ENCODE measurements at regions not wholly inside any gene's neighbourhood (a gene's known extent, or its start where the extent isn't known, plus 50 kb on each side); places are given as distances from the start of the nearest gene placed in this dataset.
"Not testable (repeated sequence)": the region's sequence is repeated elsewhere in the genome, so short reads cannot be mapped to it uniquely, and the experiment has no call there.

DNA sequence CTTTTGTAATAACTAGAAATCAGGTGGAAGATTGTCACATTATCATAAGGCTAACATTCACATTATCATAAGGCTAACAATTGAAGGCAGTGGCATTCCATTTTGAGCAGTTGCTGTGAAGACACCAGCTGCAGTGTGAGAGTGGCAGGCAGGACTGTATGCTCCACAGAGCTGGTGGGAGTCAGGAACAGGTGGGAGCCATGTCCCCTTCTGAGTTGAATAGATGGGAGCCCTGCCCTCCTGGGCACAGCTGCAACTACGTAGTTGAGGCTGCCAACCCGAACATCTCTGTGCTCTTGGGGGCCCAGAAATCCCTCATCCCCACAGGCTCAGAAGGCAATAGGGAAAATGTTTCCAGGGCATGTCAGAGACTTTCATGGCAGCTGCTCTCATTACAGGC, 1627.6 kb downstream of the SI start:
- no peak for DNase-seq (ENCODE audit: low read depth)

- DNase-seq (ENCODE audit: low read depth), result no peak
Observed at GRCh38 chr3:163438760-163439159, 1639.5 kb downstream of the SI start.

GRCh38 chr3:163422671-163423070, 1655.6 kb downstream of the SI start:
- DNase-seq (ENCODE audit: low read depth), result no peak

DNA sequence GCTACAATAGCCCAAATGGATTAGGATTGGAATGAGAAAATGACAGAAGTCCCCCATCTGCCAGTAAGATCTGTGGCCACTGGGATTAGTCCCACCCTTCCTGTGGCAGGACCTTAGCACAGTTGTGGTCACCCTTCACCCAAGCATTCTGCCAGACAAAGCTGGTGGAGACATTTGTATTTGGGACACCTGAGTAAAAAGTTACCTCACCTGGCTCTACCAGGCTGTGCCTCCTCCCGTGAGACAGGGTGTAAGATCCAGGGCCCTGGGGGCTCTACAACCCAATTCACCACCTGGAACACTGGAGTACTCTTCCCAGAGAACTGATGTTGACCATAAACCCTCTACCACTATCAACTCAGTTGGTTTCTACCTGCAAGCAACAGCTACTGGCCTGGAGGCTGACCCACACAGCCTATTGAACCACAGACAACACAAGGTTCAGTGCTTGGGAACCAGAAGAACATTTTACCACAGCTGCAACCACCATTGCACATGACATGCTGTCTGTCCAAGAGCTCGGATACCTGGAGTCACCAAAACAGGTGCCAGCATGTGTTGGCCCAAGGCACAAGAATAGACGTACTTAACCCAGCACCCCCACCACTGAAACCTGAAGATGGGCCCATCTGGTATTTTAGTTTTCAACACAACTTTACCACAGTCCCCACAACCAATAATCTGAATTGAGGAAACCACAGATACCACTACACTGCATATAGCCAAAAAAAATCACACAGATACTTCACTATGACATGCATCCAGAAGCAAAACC, 1686.7 kb downstream of the SI start:
- DNase-seq (ENCODE audit: low read depth), result no peak

- DNase-seq (ENCODE audit: low read depth), result no peak
Observed at GRCh38 chr3:163384383-163384782, 1693.9 kb downstream of the SI start.

DNA sequence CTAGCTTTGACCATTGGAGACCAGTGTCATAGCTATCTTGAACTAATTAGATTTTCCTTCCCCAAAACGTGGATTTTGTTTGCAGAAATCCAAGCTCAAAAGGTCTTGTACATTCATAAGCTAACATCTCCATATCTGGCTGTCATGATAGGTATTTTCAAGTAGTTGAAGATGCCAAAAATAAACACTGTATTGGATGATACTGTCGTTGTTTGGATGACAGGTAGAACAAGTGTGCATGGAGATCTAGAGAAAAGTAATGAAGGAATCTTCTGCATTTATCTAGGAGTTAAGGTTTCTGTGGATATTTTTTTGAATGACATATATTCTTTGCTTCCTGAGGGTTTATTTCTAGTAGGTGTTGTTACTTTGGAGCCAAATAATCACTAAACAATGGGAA, 1696.1 kb downstream of the SI start:
- no peak for DNase-seq (ENCODE audit: low read depth)

DNA sequence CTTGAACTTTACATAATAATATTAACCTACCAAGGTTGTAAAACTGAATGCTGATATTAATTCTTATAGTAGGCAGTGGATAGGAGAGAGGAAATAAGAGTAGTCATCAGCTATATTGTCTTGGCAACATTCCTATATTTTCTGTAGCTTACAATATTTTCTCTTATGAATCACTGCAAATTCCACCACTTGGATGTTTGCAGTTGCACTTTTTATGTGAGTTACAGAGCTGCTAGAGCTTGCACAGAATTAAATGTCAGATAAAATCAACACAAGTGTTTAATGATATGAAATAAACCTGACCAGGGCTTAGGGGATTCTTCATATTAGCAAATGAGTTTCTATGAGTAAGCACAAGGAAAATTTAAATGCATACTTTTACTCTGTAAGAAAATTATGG, 1710.1 kb downstream of the SI start:
- DNase-seq (ENCODE audit: low read depth), result no peak

DNA sequence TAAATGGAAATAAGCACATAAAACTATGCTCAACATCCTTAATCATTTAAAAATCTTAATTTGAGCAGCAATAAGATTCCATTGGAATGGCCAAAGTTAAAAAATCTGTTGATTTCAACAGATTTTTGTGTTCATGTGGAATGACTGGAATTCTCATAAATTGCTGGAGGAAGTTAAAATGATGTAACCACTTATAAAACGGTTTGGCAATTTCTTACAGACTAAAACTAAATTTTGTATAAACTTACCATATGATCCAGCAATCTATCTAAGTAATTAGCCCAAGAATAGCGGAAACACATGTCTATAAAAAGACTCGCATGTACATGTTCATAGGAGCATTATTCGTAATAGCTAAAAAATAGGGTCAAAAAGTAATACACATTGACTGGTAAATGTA, 1713.6 kb downstream of the SI start:
- DNase-seq (ENCODE audit: low read depth), result no peak

DNA sequence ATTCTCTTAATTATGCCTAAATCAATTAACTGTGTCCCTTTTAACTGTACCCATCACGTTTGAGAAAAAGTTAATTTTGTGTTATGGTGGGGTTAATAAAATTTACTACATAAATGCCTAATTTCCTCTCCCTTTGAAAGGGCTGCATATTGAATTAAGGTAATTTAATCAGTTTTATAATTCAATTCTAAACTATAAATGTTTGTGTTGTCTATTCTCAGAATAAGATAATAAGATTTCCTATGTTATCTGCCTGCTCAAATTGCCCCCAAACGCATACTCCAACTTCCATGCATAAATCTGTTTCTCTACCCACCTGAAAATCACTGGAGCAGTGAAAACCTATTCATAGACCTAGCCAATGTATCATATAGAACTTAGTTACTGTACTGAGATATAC, 1716.1 kb downstream of the SI start:
- no peak for DNase-seq (ENCODE audit: low read depth)

DNA sequence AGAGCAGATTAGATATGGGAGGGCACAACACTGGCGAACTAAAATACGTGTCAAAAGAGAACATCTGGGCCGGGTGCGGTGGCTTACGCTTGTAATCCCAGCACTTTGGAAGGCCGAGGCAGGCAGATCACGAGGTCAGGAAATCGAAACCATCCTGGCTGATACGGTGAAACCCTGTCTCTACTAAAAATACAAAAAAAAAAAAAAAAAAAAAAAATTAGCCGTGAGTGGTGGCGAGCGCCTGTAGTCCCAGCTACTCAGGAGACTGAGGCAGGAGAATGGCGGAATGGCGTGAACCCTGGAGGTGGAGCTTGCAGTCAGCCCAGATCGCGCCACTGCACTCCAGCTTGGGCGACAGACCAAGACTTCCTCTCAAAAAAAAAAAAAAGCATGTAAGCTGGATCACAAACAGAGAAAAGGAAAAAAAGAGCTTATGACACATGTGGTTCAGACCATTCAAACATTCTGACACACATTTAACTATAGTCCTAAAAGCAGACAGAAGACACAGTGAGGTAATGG, 1716.9 kb downstream of the SI start:
- DNase-seq (ENCODE audit: low read depth), result not testable (repeated sequence)

DNA sequence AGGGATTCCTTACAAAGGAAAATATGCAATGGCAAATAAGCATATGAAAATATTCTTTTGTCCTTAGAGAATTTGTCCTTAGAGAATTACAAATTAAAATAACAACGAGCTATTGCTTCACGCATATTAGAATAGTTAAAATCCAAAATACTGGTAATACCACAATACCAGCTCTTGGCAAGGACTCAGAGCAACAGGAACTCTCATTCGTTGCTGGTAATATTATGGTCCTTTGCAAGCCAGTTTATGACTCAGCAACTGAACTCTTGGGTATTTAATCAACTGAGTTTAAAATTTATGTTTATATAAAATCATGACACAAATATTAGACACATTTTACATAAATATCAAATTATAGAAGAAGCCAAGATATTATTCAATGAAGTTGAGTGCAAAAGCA, 1730.4 kb downstream of the SI start:
- DNase-seq (ENCODE audit: low read depth), result no peak

GRCh38 chr3:163335429-163335828, 1742.9 kb downstream of the SI start:
- DNase-seq (ENCODE audit: low read depth), result no peak

DNA sequence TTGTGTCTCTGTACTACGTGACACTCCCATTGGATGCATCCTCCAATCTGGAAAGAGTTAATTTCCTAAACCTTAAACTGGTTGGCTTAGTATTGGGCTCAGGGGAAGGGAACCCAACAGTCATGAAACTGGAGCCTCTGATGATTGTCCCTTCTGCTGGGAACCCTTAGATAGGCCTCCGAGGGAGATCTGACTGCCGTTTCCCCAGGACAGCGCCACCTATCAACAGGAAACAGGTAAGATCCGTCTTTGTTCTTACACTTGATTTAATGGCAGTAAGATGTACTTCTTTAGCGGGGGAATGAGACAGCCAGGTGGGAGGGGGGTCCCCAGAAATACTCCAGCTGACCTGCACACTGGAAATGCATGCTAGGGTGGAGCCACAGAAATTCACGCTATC, 1749.6 kb downstream of the SI start:
- DNase-seq (ENCODE audit: low read depth), result no peak

DNA sequence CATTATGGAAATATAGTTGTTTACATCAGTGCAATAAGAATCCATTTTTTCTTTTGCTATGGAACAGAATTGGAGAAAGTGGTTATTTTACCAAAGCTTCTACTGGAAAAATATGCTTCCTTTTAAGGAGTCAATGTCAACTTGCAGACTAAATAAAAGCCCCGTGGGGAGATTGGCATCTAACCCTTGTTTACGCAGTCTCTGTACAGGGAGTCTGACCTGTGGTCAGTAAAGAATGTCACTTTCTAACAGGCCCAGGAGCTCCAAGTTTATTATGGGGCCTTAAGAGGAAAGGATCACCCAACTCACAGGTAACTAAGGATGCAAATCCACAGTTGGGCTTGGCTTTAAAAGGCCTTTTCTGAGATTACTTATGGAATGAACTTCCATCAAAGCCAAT, 1751.2 kb downstream of the SI start:
- DNase-seq (ENCODE audit: low read depth), result no peak

- no peak for DNase-seq (ENCODE audit: low read depth)
Observed at GRCh38 chr3:163315786-163316185, 1762.5 kb downstream of the SI start.

DNA sequence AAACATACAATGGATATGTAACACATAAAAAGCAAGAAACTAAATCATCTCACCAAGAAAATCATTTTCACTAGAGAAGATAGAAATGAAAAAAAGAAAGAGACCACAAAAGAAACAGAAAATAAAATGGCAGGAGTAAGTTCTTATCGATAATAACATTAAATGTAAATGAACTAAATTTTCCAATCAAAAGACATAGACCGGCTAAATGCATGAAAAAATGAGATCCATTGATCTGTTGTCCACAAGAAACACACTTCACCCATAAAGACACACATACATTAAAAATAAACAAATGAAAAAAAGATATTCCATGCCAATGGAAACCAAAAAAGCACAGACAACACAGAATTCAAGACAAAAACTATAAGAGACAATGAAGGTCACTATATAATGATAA, 1771.9 kb downstream of the SI start:
- no peak for DNase-seq (ENCODE audit: low read depth)

- no peak for DNase-seq (ENCODE audit: low read depth)
Observed at GRCh38 chr3:163273694-163274093, 1777.1 kb downstream of the OTOL1 start.

GRCh38 chr3:163266731-163267130, 1770.1 kb downstream of the OTOL1 start:
- DNase-seq (ENCODE audit: low read depth), result no peak

GRCh38 chr3:163261618-163262017, 1765.0 kb downstream of the OTOL1 start:
- no peak for DNase-seq (ENCODE audit: low read depth)

GRCh38 chr3:163261056-163261455, 1764.4 kb downstream of the OTOL1 start:
- no peak for DNase-seq (ENCODE audit: low read depth)

DNA sequence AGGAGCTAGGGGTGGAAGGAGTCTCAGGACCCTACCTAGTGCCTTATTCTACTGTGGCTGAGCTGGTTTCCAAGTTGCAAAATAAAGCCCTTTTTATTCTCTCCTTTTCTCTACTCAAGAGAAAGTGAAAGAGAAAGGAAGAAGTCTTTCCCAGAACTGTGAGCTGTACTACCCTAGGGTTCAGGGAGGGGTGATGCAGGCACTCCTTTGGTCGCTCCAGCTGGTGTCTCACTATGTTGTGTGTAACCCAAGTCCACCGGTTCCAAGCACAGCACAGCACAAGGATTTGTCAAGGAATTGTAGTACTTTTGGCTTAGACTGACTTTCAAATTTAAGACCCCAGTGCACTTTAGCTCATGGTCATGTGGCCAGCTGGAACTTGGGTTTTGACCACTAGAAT, 1721.7 kb downstream of the OTOL1 start:
- DNase-seq (ENCODE audit: low read depth), result no peak

- no peak for DNase-seq (ENCODE audit: low read depth)
Observed at GRCh38 chr3:163213838-163214237, 1717.2 kb downstream of the OTOL1 start.

DNA sequence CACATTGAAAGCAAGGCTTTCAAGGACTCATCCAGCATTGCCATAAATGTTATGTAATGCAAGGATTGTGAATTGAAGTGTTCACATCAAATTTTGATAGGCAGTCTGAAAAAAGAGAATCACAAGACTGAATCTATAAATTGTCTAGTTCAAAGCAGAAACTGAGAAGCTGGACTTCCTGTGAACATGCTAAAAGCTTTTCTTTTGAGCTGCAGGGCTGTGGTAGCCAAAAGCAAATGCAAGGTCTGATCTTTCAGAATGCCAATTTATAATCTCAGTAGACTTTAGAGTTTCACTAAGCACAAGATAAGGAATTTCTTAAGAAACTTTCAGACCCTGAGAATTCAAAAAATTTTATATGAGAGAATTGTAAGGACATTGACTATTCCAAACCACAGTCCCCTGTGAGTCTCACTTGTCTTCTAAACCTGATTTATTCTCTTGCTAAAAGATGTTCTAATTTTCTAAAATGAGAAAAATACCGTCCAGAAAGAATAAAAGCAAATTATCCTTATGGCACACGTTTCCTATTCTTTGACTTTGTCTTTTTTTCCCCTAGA, 1700.3 kb downstream of the OTOL1 start:
- DNase-seq (ENCODE audit: low read depth), result no peak

DNA sequence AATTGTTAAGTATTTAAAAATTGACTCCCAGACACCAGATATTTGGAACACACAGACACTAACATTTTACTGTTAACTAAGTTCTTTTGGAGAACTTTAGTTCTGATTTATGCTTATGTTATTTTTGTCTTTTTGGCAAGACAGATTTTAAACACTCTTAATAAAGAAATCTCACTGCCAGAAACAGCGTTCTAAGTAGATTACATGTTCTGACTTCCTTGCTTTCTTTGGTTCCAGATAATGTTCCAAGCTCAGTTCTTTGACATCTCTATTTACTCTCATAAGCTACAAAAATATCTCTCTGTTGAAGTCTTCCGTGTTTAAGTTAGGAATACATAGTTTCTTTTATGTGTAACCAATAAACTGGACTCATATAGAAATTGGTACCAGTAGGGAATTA, 1699.6 kb downstream of the OTOL1 start:
- DNase-seq (ENCODE audit: low read depth), result no peak
